Liver (tissue), 3 donors: ENCODE measurements at regions not wholly inside any gene's neighbourhood (a gene's known extent, or its start where the extent isn't known, plus 50 kb on each side); places are given as distances from the start of the nearest gene placed in this dataset.

Experiments used
- CTCF ChIP-seq: fragments of 150-350 bp; IDR thresholded peaks from 2 replicates; pipeline ENCODE4 v1.5.1; 2017; ENCODE audit warnings: improper control_type of control experiment, low read depth, low read length; ENCODE audit not compliant: missing input control
- GABPA ChIP-seq, 2 donors: IDR thresholded peaks in 1 of 2; conservative IDR thresholded peaks in 1 of 2; 2 replicates each; pipeline ENCODE4 v1.6.1; 2016; ENCODE audit warnings: antibody characterized with exemption in 2 of 2, mild to moderate bottlenecking in 1 of 2, moderate library complexity in 1 of 2
- HNF4G ChIP-seq: IDR thresholded peaks from 2 replicates; pipeline ENCODE4 v1.6.1; 2016; ENCODE audit warnings: antibody characterized with exemption
- JUND ChIP-seq, 2 donors: IDR thresholded peaks; 2 replicates each; pipeline ENCODE4 v1.6.1; 2016; ENCODE audit warnings: antibody characterized with exemption in 2 of 2
- REST ChIP-seq: IDR thresholded peaks from 2 replicates; pipeline ENCODE4 v1.6.1; 2016; ENCODE audit warnings: antibody characterized with exemption, mild to moderate bottlenecking
- RXRA ChIP-seq, 2 donors: IDR thresholded peaks; 2 replicates each; pipeline ENCODE4 v1.6.1; 2017 to 2018; ENCODE audit warnings: antibody characterized with exemption in 2 of 2, mild to moderate bottlenecking in 1 of 2
- TAF1 ChIP-seq: conservative IDR thresholded peaks from 2 replicates; pipeline ENCODE4 v1.6.1; 2016; ENCODE audit warnings: antibody characterized with exemption, mild to moderate bottlenecking
- YY1 ChIP-seq: IDR thresholded peaks from 2 replicates; pipeline ENCODE4 v1.6.1; 2016; ENCODE audit warnings: antibody characterized with exemption, mild to moderate bottlenecking
- ZBTB33 ChIP-seq: IDR thresholded peaks from 2 replicates; pipeline ENCODE4 v1.6.1; 2016; ENCODE audit warnings: antibody characterized with exemption
- TF ChIP-seq, protein P1 (sequence below): IDR thresholded peaks from 2 replicates; pipeline ENCODE4 v1.6.1; 2016; ENCODE audit warnings: antibody characterized with exemption
- donor health status: healthy.
- donor health status: healthy.

DNA sequence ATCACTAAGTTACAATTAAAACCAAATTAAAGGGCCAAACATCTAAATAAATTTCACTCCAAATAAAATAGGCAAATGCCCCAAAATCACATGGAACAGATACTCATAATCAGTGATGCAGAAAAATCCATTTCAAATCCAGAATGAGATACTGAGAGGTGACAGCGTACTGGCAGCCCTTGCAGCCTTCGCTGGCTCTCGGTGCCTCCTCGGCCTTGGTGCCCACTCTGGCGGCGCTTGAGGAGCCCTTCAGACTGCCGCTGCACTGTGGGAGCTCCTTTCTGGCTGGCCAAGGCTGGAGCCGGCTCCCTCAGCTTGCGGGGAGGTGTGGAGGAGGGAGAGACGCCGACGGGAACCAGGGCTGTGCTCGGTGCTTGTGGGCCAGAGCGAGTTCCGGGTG lies 761.2 kb upstream of the AMELY start:
- TF ChIP-seq RXRA (IDR thresholded peaks at IDR 0.05) (no peak), CTCF (no peak), TAF1 (no peak), REST (no peak), GABPA (IDR thresholded peaks at IDR 0.05 in 1 of 2, conservative IDR thresholded peaks at IDR 0.05 in 1 of 2) (no peak), HNF4G (no peak), JUND (IDR thresholded peaks at IDR 0.05) (no peak), YY1 (no peak), ZBTB33 (no peak)
- TF ChIP-seq, protein P1, sequence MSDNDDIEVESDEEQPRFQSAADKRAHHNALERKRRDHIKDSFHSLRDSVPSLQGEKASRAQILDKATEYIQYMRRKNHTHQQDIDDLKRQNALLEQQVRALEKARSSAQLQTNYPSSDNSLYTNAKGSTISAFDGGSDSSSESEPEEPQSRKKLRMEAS = no peak
